ENCODE measurements at regions not wholly inside any gene's neighbourhood (a gene's known extent, or its start where the extent isn't known, plus 50 kb on each side); places are given as distances from the start of the nearest gene placed in this dataset.

- TF ChIP-seq CTCF (IDR thresholded peaks at IDR 0.05) (no peak), MYC (IDR thresholded peaks at IDR 0.05; ENCODE audit: borderline replicate concordance, low read length) (no peak)
Observed at GRCh38 chr9:119088002-119088547, 281.2 kb downstream of the BRINP1 start.

Measured in A549 (cell line).